ENCODE measurements at regions not wholly inside any gene's neighbourhood (a gene's known extent, or its start where the extent isn't known, plus 50 kb on each side); places are given as distances from the start of the nearest gene placed in this dataset.

GRCh38 chr11:95703049-95703448, 86.5 kb downstream of the FAM76B start:
- TF ChIP-seq TCF12 (IDR thresholded peaks at IDR 0.05; ENCODE audit: low read depth), result no peak
- no peak for TF ChIP-seq EP300 (IDR thresholded peaks at IDR 0.05; ENCODE audit: borderline replicate concordance)
- no peak for TF ChIP-seq TEAD4 (IDR thresholded peaks at IDR 0.05)
- TF ChIP-seq REST (IDR thresholded peaks at IDR 0.05; ENCODE audit: low read depth), result no peak
- no peak for TF ChIP-seq TAF1 (IDR thresholded peaks at IDR 0.05; ENCODE audit: low read depth)
- TF ChIP-seq CREB1 (IDR thresholded peaks at IDR 0.05; ENCODE audit: low read depth), result no peak
- TF ChIP-seq YY1 (IDR thresholded peaks at IDR 0.05; ENCODE audit: low read depth), result no peak
- TF ChIP-seq EGR1 (IDR thresholded peaks at IDR 0.05), result no peak
- no peak for TF ChIP-seq NFIC (IDR thresholded peaks at IDR 0.05)
- no peak for TF ChIP-seq RAD21 (IDR thresholded peaks at IDR 0.05; ENCODE audit: low read depth)
- no peak for TF ChIP-seq CEBPB (IDR thresholded peaks at IDR 0.05)
- TF ChIP-seq USF1 (IDR thresholded peaks at IDR 0.05), result no peak
- no peak for TF ChIP-seq FOXM1 (IDR thresholded peaks at IDR 0.05; ENCODE audit: borderline replicate concordance, low read depth)
